ENCODE measurements at regions not wholly inside any gene's neighbourhood (a gene's known extent, or its start where the extent isn't known, plus 50 kb on each side); places are given as distances from the start of the nearest gene placed in this dataset.

DNA sequence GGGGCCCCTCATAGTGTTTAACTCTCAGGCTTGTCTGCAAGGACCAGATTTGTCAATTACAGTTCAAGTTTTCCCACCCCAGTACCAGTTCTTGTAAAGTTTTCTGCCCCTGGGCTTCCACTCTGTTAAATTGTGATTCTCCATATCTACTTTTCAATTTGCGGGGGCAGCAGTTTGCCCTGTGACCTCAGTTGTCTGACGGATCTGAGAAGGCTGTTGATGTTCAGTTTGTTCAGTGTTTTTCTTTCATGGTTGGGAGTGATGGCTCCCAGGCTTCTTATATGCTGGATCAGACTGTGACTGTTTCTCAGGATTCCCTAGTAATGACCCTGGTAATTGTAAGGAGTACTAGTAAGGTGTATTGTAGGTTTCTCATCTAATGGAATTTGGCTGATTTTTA lies 101.0 kb upstream of the GGTLC1 start:
- no peak for DNase-seq (ENCODE audit: low read depth)
- H3K4me3 ChIP-seq (ENCODE audit: low read length) = no peak overlapping the region
- TF ChIP-seq, protein P1, sequence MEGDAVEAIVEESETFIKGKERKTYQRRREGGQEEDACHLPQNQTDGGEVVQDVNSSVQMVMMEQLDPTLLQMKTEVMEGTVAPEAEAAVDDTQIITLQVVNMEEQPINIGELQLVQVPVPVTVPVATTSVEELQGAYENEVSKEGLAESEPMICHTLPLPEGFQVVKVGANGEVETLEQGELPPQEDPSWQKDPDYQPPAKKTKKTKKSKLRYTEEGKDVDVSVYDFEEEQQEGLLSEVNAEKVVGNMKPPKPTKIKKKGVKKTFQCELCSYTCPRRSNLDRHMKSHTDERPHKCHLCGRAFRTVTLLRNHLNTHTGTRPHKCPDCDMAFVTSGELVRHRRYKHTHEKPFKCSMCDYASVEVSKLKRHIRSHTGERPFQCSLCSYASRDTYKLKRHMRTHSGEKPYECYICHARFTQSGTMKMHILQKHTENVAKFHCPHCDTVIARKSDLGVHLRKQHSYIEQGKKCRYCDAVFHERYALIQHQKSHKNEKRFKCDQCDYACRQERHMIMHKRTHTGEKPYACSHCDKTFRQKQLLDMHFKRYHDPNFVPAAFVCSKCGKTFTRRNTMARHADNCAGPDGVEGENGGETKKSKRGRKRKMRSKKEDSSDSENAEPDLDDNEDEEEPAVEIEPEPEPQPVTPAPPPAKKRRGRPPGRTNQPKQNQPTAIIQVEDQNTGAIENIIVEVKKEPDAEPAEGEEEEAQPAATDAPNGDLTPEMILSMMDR (conservative IDR thresholded peaks at IDR 0.05; ENCODE audit: low read length) = no peak

DNA sequence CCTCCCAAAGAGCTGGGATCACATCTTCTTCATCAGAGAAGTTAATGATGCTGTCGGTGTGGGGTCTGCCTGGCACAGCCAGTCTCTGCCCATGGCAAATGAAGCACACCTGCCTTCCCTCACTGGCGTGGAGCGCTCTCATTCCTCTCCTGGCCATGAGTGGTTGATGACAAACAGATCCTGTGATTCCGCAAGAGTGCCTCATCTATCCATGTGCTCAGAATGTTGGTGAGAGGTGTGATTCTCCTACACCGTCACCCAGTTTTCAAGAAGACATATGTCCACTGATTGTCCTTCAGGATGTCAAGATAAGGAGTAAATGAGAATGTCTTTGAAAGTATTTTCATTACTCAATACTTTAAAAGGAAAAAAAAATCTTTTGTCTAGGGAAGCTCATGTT lies 97.5 kb upstream of the GGTLC1 start:
- H3K4me3 ChIP-seq (ENCODE audit: low read length) = no peak overlapping the region
- no peak for DNase-seq (ENCODE audit: low read depth)
- TF ChIP-seq, protein P1 (conservative IDR thresholded peaks at IDR 0.05; ENCODE audit: low read length) = no peak

DNA sequence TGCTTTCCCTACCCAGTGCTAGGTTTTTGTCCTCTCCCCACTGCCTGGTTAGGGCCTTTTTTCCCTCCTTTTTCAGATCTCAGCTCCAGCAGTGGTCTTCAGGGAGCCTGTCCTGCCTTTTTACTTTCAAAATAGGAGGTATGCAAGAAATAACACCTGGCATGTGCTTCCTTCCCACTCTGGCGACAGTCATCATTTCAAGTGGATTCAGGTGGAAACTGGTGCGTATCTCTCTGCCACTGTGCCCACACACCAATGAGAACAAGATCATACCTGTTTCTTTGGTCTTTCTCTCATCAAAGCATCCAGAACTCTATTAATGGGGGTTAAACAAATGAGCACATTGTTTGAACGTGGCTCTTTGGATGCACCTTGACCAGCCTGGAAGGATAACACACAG lies 95.7 kb upstream of the GGTLC1 start:
- H3K4me3 ChIP-seq (ENCODE audit: low read length) = no peak overlapping the region
- TF ChIP-seq, protein P1 (conservative IDR thresholded peaks at IDR 0.05; ENCODE audit: low read length) = no peak
- no peak for DNase-seq (ENCODE audit: low read depth)

DNA sequence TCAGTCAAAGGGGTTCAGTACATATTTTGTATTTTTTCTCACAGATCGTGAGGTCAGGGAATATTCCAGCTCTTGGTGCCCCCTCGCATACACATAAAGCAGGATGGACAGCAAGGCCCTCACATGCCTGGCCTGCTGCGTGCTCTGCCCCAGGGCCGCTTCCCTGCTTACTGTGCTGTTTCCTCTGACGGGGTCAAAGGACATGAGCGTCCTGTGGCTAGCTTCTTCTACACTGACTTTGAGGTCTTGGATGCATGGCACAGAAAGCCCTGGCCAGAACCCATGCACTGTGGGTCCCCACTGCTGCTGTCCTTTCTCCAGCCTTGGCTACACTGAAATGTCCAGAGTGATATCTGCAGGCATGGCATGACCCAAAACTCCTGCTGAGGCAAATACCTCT lies 92.5 kb upstream of the GGTLC1 start:
- no peak for DNase-seq (ENCODE audit: low read depth)
- no peak overlapping the region for H3K4me3 ChIP-seq (ENCODE audit: low read length)
- TF ChIP-seq, protein P1 (conservative IDR thresholded peaks at IDR 0.05; ENCODE audit: low read length) = no peak

DNA sequence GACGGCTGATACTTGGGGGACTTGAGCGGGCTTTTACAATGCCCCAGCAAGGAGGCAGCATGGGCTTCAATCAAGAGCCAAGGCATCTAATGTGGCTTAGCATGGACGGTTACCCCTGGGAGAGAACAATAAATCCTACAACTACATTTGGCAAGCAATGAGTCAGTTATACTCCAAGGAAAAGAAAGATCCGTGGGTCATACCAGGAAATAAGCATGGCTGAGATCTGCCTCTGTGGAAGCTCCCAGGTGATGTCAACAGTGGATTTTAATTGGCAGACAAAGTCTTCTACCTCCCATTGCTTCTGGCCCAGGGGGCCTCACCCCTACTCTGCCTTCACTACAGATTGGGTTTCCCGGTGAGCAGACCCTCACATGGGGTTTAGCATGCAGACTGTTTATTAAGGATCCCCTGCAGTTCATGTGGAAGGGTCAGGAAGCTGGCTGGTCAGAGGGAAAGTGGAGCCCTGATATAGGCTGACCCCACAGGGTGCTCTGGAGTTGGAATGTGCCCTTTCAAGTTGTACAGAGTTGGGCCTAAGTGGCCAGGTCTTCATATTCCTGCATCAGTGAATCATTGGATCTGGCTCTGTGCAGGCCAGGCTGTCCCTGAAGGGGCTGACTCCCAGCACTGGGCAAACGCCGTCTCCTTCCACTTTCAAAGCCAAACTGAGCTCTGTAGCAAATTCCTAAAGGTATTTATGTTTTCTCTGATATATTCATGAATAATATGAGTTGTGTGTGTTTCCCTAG lies 91.3 kb upstream of the GGTLC1 start:
- no peak overlapping the region for H3K4me3 ChIP-seq (ENCODE audit: low read length)
- no peak for DNase-seq (ENCODE audit: low read depth)
- TF ChIP-seq, protein P1 (conservative IDR thresholded peaks at IDR 0.05; ENCODE audit: low read length) = no peak

DNA sequence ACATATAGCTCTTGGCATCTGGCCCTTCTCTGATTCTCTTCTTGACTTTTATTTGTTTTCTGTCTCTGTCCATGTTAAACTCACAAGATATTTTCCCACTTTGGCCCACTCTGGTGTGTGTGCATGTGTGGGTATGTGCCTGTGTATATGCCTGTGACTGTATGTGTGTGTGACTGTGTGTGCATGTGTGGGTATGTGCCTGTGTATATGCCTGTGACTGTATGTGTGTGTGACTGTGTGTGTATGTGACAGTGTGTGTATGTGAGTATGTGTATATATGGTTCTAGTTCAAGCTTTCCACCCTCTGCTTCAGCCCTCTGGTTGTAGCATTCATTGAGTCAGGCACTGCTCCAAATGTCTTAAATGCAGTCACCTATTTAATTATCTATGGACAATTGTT lies 88.6 kb upstream of the GGTLC1 start:
- no peak for DNase-seq (ENCODE audit: low read depth)
- H3K4me3 ChIP-seq (ENCODE audit: low read length) = no peak overlapping the region
- TF ChIP-seq, protein P1 (conservative IDR thresholded peaks at IDR 0.05; ENCODE audit: low read length) = no peak

DNA sequence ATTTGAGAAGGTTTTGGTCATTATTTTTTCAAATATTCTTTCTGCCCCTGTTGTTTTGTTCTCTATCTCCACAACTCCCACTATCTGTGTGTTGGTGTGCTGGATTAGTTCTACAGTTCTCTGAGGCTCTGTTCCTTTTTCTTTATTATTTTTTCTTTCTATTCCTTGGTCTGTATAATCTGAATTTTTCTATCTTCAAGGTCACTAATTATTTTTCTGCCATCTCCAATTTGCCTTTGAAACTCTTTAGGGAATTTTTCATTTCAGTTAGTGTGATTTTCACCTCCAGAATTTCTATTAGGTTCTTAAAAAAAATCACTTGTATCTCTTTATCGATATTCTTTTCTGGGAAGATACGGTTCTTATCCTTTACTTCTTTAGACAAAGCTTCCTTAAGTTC lies 82.1 kb upstream of the GGTLC1 start:
- TF ChIP-seq, protein P1 (conservative IDR thresholded peaks at IDR 0.05; ENCODE audit: low read length) = no peak
- no peak overlapping the region for H3K4me3 ChIP-seq (ENCODE audit: low read length)
- no peak for DNase-seq (ENCODE audit: low read depth)

All from AG10803 (cell line).